DMS153 (cell line): ENCODE measurements at regions not wholly inside any gene's neighbourhood (a gene's known extent, or its start where the extent isn't known, plus 50 kb on each side); places are given as distances from the start of the nearest gene placed in this dataset.

ENCODE experiments used
- DNase-seq: peaks from one replicate; lab custom pipeline; 2025; lab: John Stamatoyannopoulos, UW

GRCh38 chr2:238560234-238560633, 133.5 kb downstream of the ASB1 start:
- DNase-seq = no peak

GRCh38 chr2:238561230-238561629, 134.5 kb downstream of the ASB1 start:
- DNase-seq = no peak

- no peak for DNase-seq
Observed at GRCh38 chr2:238562446-238562845, 135.7 kb downstream of the ASB1 start.

GRCh38 chr2:238563551-238563950, 136.8 kb downstream of the ASB1 start:
- no peak for DNase-seq

GRCh38 chr2:238564286-238564920, 137.7 kb downstream of the ASB1 start:
- no peak for DNase-seq

GRCh38 chr2:238565031-238565430, 138.3 kb downstream of the ASB1 start:
- DNase-seq = no peak

GRCh38 chr2:238566001-238566645, 139.4 kb downstream of the ASB1 start:
- DNase-seq = no peak

- DNase-seq = no peak
Observed at GRCh38 chr2:238567067-238567855, 140.5 kb downstream of the ASB1 start.

- no peak for DNase-seq
Observed at GRCh38 chr2:238567996-238568395, 141.3 kb downstream of the ASB1 start.

- no peak for DNase-seq
Observed at GRCh38 chr2:238568455-238569440, 142.0 kb downstream of the ASB1 start.

- no peak for DNase-seq
Observed at GRCh38 chr2:238569507-238570195, 142.9 kb downstream of the ASB1 start.

- no peak for DNase-seq
Observed at GRCh38 chr2:238570391-238570790, 143.7 kb downstream of the ASB1 start.

GRCh38 chr2:238570926-238571325, 144.2 kb downstream of the ASB1 start:
- DNase-seq = no peak

- no peak for DNase-seq
Observed at GRCh38 chr2:238571661-238572372, 145.1 kb downstream of the ASB1 start.

GRCh38 chr2:238573065-238573778, 146.5 kb downstream of the ASB1 start:
- no peak for DNase-seq

GRCh38 chr2:238573916-238574315, 147.2 kb downstream of the ASB1 start:
- DNase-seq = peak; percentile 9

GRCh38 chr2:238574490-238575271, 148.0 kb downstream of the ASB1 start:
- no peak for DNase-seq

- no peak for DNase-seq
Observed at GRCh38 chr2:238576674-238577073, 149.9 kb downstream of the ASB1 start.

GRCh38 chr2:238578256-238578655, 151.5 kb downstream of the ASB1 start:
- DNase-seq = no peak
